ENCODE measurements at regions not wholly inside any gene's neighbourhood (a gene's known extent, or its start where the extent isn't known, plus 50 kb on each side); places are given as distances from the start of the nearest gene placed in this dataset.

- H3K56ac ChIP-seq (ENCODE audit: extremely low read depth, insufficient read depth, low read length) = no peak overlapping the region
- peaks cover 7% of the 10 kb centered on the region for H3K4me1 ChIP-seq (ENCODE audit: control insufficient read depth, insufficient read depth, low read length)
- no peaks in the 10 kb centered on the region; the same call in 1 of the 2 replicates for H4K20me1 ChIP-seq (ENCODE audit: insufficient read depth, low read length)
- H4K8ac ChIP-seq (ENCODE audit: low read depth in 2 of 2, low read length in 2 of 2) = no peak overlapping the region
- H3K36me3 ChIP-seq (ENCODE audit: control insufficient read depth, insufficient read depth, low read length) = no peaks in the 10 kb centered on the region
- peaks cover 7% of the 10 kb centered on the region for H3K9me3 ChIP-seq (ENCODE audit: control insufficient read depth, insufficient read depth, low read length)
- DNase-seq = peak; percentile 56
- no peak overlapping the region for H2AFZ ChIP-seq (replicated peaks; ENCODE audit: low read length, poor library complexity)
- H3K4me3 ChIP-seq (ENCODE audit: insufficient read depth, low read depth, low read length) = no peak overlapping the region
- no peak overlapping the region for H3K4ac ChIP-seq (ENCODE audit: low read depth, low read length)
- no peak overlapping the region; the same call in 1 of the 2 replicates for H2BK120ac ChIP-seq (ENCODE audit: low read depth, low read length)
- H2BK15ac ChIP-seq (ENCODE audit: low read depth, low read length) = no peak overlapping the region
- ChIA-PET CTCF (interaction anchor here (0.6 kb wide), 1 partner anchor 21 kb away, joined by 3 read pairs; no protein-coding TSS in a partner anchor), POLR2A (ENCODE audit: unreplicated experiment) (no interaction called here)
- no peak overlapping the region for H2BK20ac ChIP-seq (ENCODE audit: low read depth, low read length)
- H3K27ac ChIP-seq (ENCODE audit: insufficient read depth, low read length) = peak overlapping the region; percentile 2; the same call in 1 of the 2 replicates
- H3K4me2 ChIP-seq (ENCODE audit: low read depth, low read length) = no peak overlapping the region; the same call in 1 of the 2 replicates
- peak; percentile 91 for ATAC-seq (ENCODE audit: low read depth)
- peak overlapping the region; percentile 14; the same call in 1 of the 2 replicates for H4K91ac ChIP-seq (ENCODE audit: insufficient read depth, low read depth, low read length)
- H2BK5ac ChIP-seq (ENCODE audit: low read depth, low read length, poor library complexity, severe bottlenecking) = no peak overlapping the region
- no peak overlapping the region for H2AK5ac ChIP-seq (ENCODE audit: low read depth, low read length)
- no peaks in the 10 kb centered on the region for H3K79me1 ChIP-seq (ENCODE audit: low read depth in 1 of 2, low read length in 2 of 2)
- peaks cover 8% of the 10 kb centered on the region for H3K27me3 ChIP-seq (ENCODE audit: control insufficient read depth, insufficient read depth, low read length)
- no CpG with 5 or more reads among the region's 7 CpGs for WGBS, 2 experiments (ENCODE audit: extremely low coverage in 2 of 2, insufficient read length in 1 of 2)
- dilution Hi-C loops (cut with HindIII; ENCODE audit: low sequenced_read_pairs, unreplicated experiment) = no loop called here
- intact Hi-C loops (cut with micrococcal nuclease) = no loop called here
- no peaks in the 10 kb centered on the region for H3K9me1 ChIP-seq (ENCODE audit: insufficient read depth, low read length)
- peak overlapping the region; percentile 45; the same call in 1 of the 2 replicates for H4K5ac ChIP-seq (ENCODE audit: low read depth, low read length)
- BruUV-seq (replicated peaks) = no TSS peak
- 0 out of 2 replicates have a peak overlapping the region, but pooled peaks have one; percentile 6 for H3K18ac ChIP-seq (ENCODE audit: low read depth, low read length)
- H3K14ac ChIP-seq (replicated peaks; ENCODE audit: low read depth, low read length) = no peak overlapping the region
- no peak overlapping the region for H3K23ac ChIP-seq (ENCODE audit: low read depth, low read length)
- H2AK9ac ChIP-seq (replicated peaks; ENCODE audit: low read depth, low read length, poor library complexity) = no peak overlapping the region
- in situ Hi-C loops (cut with MboI; ENCODE audit: low sequenced_read_pairs) = no loop called here
- H3K9ac ChIP-seq (ENCODE audit: low read depth, low read length) = no peak overlapping the region
- TF ChIP-seq, protein P1, sequence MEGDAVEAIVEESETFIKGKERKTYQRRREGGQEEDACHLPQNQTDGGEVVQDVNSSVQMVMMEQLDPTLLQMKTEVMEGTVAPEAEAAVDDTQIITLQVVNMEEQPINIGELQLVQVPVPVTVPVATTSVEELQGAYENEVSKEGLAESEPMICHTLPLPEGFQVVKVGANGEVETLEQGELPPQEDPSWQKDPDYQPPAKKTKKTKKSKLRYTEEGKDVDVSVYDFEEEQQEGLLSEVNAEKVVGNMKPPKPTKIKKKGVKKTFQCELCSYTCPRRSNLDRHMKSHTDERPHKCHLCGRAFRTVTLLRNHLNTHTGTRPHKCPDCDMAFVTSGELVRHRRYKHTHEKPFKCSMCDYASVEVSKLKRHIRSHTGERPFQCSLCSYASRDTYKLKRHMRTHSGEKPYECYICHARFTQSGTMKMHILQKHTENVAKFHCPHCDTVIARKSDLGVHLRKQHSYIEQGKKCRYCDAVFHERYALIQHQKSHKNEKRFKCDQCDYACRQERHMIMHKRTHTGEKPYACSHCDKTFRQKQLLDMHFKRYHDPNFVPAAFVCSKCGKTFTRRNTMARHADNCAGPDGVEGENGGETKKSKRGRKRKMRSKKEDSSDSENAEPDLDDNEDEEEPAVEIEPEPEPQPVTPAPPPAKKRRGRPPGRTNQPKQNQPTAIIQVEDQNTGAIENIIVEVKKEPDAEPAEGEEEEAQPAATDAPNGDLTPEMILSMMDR (conservative IDR thresholded peaks at IDR 0.05; ENCODE audit: low read depth, low read length) = no peak
- TF ChIP-seq POLR2A (IDR thresholded peaks at IDR 0.05; ENCODE audit: low read depth, low read length) (no peak), FOS (IDR thresholded peaks at IDR 0.05; ENCODE audit: low read depth, low read length) (no peak), CEBPB (IDR thresholded peaks at IDR 0.05; ENCODE audit: low read depth, low read length) (no peak), RCOR1 (IDR thresholded peaks at IDR 0.05; ENCODE audit: insufficient replicate concordance, low read length) (no peak), BHLHE40 (IDR thresholded peaks at IDR 0.05; ENCODE audit: low read depth, low read length) (no peak), MXI1 (IDR thresholded peaks at IDR 0.05; ENCODE audit: borderline replicate concordance, low read depth, low read length) (no peak), ELK1 (IDR thresholded peaks at IDR 0.05; ENCODE audit: borderline replicate concordance, low read depth, low read length) (no peak), SMC3 (IDR thresholded peaks at IDR 0.05; ENCODE audit: low read depth, low read length) (no peak), MAZ (IDR thresholded peaks at IDR 0.05; ENCODE audit: borderline replicate concordance, low read depth, low read length) (no peak), MAFK (IDR thresholded peaks at IDR 0.05; ENCODE audit: low read depth, low read length) (no peak), CHD1 (IDR thresholded peaks at IDR 0.05; ENCODE audit: low read depth, low read length) (no peak), NFE2L2 (IDR thresholded peaks at IDR 0.05; ENCODE audit: low read depth, low read length) (no peak), RAD21 (IDR thresholded peaks at IDR 0.05; ENCODE audit: low read length) (no peak), RFX5 (IDR thresholded peaks at IDR 0.05; ENCODE audit: low read depth, low read length) (no peak), USF2 (IDR thresholded peaks at IDR 0.05; ENCODE audit: low read depth, low read length) (no peak)
Measured at GRCh38 chrX:68978255-68978654, 149.4 kb downstream of the EFNB1 start.

Data from IMR-90 (cell line).